ENCODE measurements at regions not wholly inside any gene's neighbourhood (a gene's known extent, or its start where the extent isn't known, plus 50 kb on each side); places are given as distances from the start of the nearest gene placed in this dataset.

GRCh38 chr2:18991177-18992168, 366.9 kb downstream of the OSR1 start:
- CTCF ChIA-PET, result interaction anchor here (1.0 kb wide), 1 partner anchor 48 kb away, joined by 3 read pairs; no protein-coding TSS in a partner anchor

DNA sequence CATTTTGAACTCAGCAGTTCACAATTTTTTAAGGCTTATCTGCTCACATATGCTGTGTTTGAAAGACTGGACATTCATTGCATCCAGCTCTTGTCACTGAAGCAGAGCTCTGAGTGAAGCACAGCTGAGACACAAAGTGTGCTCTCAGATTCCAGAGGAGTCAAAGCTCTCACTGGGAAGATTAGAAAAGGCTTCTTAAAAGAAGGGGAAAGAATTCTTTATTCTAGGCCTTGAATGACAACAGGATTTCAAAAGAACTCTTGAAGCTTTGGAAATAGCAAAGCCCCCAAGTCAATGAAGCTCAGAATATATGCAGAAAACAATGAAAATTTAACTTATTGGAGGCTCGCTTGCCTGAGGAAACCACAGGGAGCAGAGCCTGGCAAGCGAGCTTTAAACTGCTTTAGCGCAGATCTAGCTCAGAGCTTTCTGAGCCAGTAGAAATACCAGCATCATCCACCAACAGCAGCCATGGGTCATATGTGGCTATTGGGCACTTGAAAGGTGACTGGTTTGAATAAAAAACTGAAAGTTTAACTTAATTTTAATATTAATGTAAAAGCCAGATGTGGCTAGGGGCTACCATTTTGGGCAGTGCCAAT, 369.7 kb downstream of the OSR1 start:
- DNase-seq (ENCODE audit: low read depth), result no peak
- Histone ChIP-seq H3K27me3 (ENCODE audit: control insufficient read depth, insufficient read depth, low read length) (no peaks in the 10 kb centered on the region), H3K36me3 (ENCODE audit: control insufficient read depth, insufficient read depth, low read length) (no peaks in the 10 kb centered on the region), H3K4me3 (ENCODE audit: low read depth, low read length) (no peak overlapping the region)
- TF ChIP-seq, protein P1, sequence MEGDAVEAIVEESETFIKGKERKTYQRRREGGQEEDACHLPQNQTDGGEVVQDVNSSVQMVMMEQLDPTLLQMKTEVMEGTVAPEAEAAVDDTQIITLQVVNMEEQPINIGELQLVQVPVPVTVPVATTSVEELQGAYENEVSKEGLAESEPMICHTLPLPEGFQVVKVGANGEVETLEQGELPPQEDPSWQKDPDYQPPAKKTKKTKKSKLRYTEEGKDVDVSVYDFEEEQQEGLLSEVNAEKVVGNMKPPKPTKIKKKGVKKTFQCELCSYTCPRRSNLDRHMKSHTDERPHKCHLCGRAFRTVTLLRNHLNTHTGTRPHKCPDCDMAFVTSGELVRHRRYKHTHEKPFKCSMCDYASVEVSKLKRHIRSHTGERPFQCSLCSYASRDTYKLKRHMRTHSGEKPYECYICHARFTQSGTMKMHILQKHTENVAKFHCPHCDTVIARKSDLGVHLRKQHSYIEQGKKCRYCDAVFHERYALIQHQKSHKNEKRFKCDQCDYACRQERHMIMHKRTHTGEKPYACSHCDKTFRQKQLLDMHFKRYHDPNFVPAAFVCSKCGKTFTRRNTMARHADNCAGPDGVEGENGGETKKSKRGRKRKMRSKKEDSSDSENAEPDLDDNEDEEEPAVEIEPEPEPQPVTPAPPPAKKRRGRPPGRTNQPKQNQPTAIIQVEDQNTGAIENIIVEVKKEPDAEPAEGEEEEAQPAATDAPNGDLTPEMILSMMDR (IDR thresholded peaks at IDR 0.05; ENCODE audit: insufficient read depth, low read depth, low read length), result no peak
- ChIA-PET CTCF (interaction anchor here (0.6 to 1.0 kb wide), 2 partner anchors 30 to 133 kb away, joined by 3 to 5 read pairs; no protein-coding TSS in a partner anchor), POLR2A (no interaction called here)

More at GRCh38 chr2:18991177-18992168, 366.9 kb downstream of the OSR1 start:
- POLR2A ChIA-PET, result no interaction called here
- no peaks in the 10 kb centered on the region for H3K27me3 ChIP-seq (ENCODE audit: control insufficient read depth, insufficient read depth, low read length)
- DNase-seq (ENCODE audit: low read depth), result peak; percentile 66
- no peaks in the 10 kb centered on the region for H3K36me3 ChIP-seq (ENCODE audit: control insufficient read depth, insufficient read depth, low read length)
- TF ChIP-seq, protein P1 (IDR thresholded peaks at IDR 0.05; ENCODE audit: insufficient read depth, low read depth, low read length), result no peak
- H3K4me3 ChIP-seq (ENCODE audit: low read depth, low read length), result no peak overlapping the region

DNA sequence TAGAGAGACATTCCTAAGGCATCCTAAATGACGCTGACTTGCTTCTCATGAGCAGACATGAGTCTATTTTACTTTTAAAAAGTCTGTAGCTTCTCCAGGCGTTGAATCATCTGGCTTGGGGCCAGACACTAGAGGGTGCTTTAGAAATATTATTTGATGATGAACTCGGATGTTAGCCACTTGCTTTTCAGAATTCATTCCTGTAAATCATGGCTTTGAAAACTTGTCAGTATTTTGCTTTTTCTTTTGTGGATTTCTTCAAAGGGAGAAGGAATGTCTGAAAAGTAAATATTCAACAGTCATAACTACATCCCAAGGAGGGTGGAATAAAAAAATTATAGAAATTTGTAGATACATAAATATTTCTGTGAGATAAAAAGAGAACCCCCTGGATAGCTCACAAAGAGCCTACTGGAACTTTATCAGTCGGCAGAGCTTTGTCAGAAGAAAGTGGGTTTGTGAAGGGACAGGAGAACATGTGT, 370.8 kb downstream of the OSR1 start:
- ChIA-PET CTCF (interaction anchor here (0.5 kb wide), 1 partner anchor 1611 kb away, joined by 3 read pairs; no protein-coding TSS in a partner anchor), POLR2A (no interaction called here)
- Histone ChIP-seq H3K27me3 (ENCODE audit: control insufficient read depth, insufficient read depth, low read length) (no peaks in the 10 kb centered on the region), H3K36me3 (ENCODE audit: control insufficient read depth, insufficient read depth, low read length) (no peaks in the 10 kb centered on the region), H3K4me3 (ENCODE audit: low read depth, low read length) (no peak overlapping the region)
- DNase-seq (ENCODE audit: low read depth), result peak; percentile 59
- TF ChIP-seq, protein P1 (IDR thresholded peaks at IDR 0.05; ENCODE audit: insufficient read depth, low read depth, low read length), result peak; percentile 35; the same call in 1 of the 2 replicates

GRCh38 chr2:18987016-18987415, 371.4 kb downstream of the OSR1 start:
- no peaks in the 10 kb centered on the region for H3K36me3 ChIP-seq (ENCODE audit: control insufficient read depth, insufficient read depth, low read length)
- no peak overlapping the region for H3K4me3 ChIP-seq (ENCODE audit: low read depth, low read length)
- no peaks in the 10 kb centered on the region for H3K27me3 ChIP-seq (ENCODE audit: control insufficient read depth, insufficient read depth, low read length)
- no peak for DNase-seq (ENCODE audit: low read depth)
- ChIA-PET POLR2A (no interaction called here), CTCF (interaction anchor here (0.5 kb wide), 1 partner anchor 1612 kb away, joined by 3 read pairs; no protein-coding TSS in a partner anchor)
- TF ChIP-seq, protein P1 (IDR thresholded peaks at IDR 0.05; ENCODE audit: insufficient read depth, low read depth, low read length), result no peak

- ChIA-PET CTCF (no interaction called here), POLR2A (no interaction called here)
- Histone ChIP-seq H3K27me3 (ENCODE audit: control insufficient read depth, insufficient read depth, low read length) (no peaks in the 10 kb centered on the region), H3K4me3 (ENCODE audit: low read depth, low read length) (no peak overlapping the region), H3K36me3 (ENCODE audit: control insufficient read depth, insufficient read depth, low read length) (no peaks in the 10 kb centered on the region)
- no peak for DNase-seq (ENCODE audit: low read depth)
- TF ChIP-seq, protein P1 (IDR thresholded peaks at IDR 0.05; ENCODE audit: insufficient read depth, low read depth, low read length), result no peak
These were observed 372.4 kb downstream of the OSR1 start for GRCh38 chr2:18986046-18986445.

Measured in BJ (cell line).